ENCODE measurements at regions not wholly inside any gene's neighbourhood (a gene's known extent, or its start where the extent isn't known, plus 50 kb on each side); places are given as distances from the start of the nearest gene placed in this dataset.

- TF ChIP-seq POLR2A (IDR thresholded peaks at IDR 0.05; ENCODE audit: low read depth, low read length) (no peak), POLR2AphosphoS5 (IDR thresholded peaks at IDR 0.05; ENCODE audit: low read depth, low read length) (no peak), TAF1 (IDR thresholded peaks at IDR 0.05; ENCODE audit: borderline replicate concordance, low read depth, low read length) (no peak)
These were observed 308.9 kb upstream of the KCND2 start for GRCh38 chr7:119964065-119964464.

All from GM12892 (cell line).